ENCODE measurements at regions not wholly inside any gene's neighbourhood (a gene's known extent, or its start where the extent isn't known, plus 50 kb on each side); places are given as distances from the start of the nearest gene placed in this dataset.

DNA sequence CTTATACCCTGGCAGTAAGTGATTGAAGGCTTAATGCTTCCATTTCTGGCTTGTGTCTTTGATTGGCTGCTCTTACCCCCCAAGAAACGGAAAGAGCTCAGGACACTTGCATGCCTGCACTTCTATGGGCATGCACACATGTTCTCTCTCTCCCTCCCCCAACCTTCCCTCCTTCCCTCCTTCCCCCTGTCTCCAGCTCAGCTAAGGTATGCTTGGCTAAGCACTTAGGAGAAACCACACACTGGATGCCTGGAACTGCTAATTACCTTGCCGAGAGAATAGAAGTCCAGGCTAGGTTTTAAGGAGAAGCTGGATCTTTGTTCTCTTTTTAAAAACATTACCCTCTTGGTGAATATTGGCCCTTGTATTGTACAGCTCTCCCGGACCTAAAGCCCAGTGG is 1072.8 kb upstream of the TMEM132C start:
- TF ChIP-seq, protein P1, sequence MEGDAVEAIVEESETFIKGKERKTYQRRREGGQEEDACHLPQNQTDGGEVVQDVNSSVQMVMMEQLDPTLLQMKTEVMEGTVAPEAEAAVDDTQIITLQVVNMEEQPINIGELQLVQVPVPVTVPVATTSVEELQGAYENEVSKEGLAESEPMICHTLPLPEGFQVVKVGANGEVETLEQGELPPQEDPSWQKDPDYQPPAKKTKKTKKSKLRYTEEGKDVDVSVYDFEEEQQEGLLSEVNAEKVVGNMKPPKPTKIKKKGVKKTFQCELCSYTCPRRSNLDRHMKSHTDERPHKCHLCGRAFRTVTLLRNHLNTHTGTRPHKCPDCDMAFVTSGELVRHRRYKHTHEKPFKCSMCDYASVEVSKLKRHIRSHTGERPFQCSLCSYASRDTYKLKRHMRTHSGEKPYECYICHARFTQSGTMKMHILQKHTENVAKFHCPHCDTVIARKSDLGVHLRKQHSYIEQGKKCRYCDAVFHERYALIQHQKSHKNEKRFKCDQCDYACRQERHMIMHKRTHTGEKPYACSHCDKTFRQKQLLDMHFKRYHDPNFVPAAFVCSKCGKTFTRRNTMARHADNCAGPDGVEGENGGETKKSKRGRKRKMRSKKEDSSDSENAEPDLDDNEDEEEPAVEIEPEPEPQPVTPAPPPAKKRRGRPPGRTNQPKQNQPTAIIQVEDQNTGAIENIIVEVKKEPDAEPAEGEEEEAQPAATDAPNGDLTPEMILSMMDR (IDR thresholded peaks at IDR 0.05; ENCODE audit: low read depth, low read length): no peak
- TF ChIP-seq POLR2A (IDR thresholded peaks at IDR 0.05; ENCODE audit: extremely low read depth, insufficient read length) (no peak), MYC (IDR thresholded peaks at IDR 0.05; ENCODE audit: low read depth, low read length) (no peak)
- TF ChIP-seq, protein P2, sequence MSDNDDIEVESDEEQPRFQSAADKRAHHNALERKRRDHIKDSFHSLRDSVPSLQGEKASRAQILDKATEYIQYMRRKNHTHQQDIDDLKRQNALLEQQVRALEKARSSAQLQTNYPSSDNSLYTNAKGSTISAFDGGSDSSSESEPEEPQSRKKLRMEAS (IDR thresholded peaks at IDR 0.05; ENCODE audit: low read depth, low read length): no peak
